ENCODE measurements at regions not wholly inside any gene's neighbourhood (a gene's known extent, or its start where the extent isn't known, plus 50 kb on each side); places are given as distances from the start of the nearest gene placed in this dataset.

DNA sequence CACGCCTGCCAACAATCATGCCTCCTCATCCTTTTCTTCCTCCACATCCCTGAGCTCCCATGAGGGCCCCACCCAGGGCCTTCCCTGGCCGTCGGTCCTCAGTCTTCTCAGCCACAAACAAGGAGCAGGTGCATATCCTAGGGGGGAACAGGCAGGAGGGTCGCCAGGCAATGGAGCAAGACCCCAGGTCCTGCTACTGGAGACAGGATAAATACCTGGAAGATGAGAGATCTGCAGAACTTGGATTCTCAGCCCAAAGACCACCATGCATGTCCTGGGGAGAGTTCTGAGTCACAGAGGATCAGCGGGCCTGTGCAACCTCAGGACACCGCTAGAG is 344.7 kb upstream of the TSHZ3 start:
- TF ChIP-seq, protein P1, sequence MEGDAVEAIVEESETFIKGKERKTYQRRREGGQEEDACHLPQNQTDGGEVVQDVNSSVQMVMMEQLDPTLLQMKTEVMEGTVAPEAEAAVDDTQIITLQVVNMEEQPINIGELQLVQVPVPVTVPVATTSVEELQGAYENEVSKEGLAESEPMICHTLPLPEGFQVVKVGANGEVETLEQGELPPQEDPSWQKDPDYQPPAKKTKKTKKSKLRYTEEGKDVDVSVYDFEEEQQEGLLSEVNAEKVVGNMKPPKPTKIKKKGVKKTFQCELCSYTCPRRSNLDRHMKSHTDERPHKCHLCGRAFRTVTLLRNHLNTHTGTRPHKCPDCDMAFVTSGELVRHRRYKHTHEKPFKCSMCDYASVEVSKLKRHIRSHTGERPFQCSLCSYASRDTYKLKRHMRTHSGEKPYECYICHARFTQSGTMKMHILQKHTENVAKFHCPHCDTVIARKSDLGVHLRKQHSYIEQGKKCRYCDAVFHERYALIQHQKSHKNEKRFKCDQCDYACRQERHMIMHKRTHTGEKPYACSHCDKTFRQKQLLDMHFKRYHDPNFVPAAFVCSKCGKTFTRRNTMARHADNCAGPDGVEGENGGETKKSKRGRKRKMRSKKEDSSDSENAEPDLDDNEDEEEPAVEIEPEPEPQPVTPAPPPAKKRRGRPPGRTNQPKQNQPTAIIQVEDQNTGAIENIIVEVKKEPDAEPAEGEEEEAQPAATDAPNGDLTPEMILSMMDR (conservative IDR thresholded peaks at IDR 0.05) = no peak
- H3K27ac ChIP-seq = no peak overlapping the region

DNA sequence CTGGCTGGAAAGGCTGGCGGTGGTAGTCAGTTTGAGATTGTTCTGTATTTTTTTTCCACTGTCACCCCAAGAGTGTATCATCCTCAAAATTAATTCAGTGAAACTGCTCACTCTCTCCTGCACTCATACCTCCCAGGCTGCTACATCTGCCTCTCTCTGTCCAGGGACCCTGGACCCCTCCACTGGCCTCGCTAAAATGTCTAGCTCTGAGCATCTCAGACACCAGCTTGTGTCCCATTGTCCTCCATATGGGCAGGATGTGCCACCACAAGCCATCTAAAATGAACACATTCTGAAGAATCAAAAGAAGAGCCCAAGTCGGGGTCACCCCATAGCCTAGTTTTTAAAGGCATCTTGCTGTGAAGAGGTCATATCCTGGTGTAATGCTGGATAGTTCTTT is 345.5 kb upstream of the TSHZ3 start:
- TF ChIP-seq, protein P1 (conservative IDR thresholded peaks at IDR 0.05) = no peak
- no peak overlapping the region for H3K27ac ChIP-seq

DNA sequence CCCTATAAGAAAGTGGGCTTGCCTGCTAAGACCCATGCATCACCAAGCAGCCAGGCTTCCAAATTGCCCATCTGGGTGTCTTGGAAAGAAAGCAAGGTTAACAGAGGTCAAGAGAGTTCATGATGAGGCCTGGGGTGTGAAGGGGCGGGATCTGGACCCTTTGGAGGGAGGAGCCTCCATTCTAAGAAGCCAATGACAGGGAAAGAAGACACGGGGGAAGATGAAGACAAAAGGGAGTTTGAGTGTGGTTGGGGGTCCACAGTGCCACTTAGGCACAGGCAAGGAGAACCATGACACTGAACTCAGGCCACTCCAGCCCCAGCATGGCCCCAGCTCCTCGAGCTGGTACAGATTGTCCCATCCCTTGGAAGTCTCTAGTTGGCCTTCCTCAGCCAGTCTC is 350.2 kb upstream of the TSHZ3 start:
- no peak overlapping the region for H3K27ac ChIP-seq
- TF ChIP-seq, protein P1 (conservative IDR thresholded peaks at IDR 0.05) = no peak

DNA sequence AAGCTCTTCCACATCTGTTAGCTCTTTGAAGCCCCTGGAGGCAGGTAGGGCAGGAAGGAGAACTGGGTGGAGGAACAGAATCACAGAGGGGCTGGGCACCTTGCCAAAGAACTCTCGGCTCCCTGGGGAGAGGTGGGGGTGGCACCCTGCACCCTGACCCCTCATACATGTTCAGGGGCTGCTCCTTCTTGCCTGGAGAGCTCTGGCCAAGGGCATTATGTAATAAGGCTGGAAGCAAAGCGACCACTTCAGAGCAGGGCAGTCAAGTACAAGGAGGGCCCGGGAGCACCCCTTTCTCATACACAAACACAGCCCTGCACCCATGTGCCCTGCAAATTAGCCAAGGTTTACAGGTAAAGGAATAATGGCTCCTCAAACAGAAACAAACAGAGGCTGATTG is 351.9 kb upstream of the TSHZ3 start:
- TF ChIP-seq, protein P1 (conservative IDR thresholded peaks at IDR 0.05) = no peak
- no peak overlapping the region for H3K27ac ChIP-seq

DNA sequence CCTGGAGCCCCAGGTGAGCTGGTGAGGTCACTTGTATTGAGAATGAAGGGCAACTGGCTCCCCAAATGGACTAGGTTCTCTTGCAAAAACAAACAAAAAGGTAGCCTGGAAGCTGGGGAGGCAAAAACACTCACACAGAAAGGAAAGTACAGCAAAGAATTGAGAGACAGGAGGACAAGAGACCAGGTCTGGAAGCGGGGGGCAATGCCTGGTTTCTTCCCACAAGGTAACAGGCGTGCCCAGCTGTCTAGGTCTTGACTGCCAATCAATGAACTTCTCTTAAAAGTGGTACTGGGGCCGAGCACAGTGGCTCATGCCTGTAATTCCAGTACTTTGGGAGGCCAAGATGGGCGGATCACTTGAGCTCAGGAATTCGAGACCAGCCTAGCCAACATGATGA is 356.4 kb upstream of the TSHZ3 start:
- H3K27ac ChIP-seq = no peak overlapping the region
- TF ChIP-seq, protein P1 (conservative IDR thresholded peaks at IDR 0.05) = no peak

DNA sequence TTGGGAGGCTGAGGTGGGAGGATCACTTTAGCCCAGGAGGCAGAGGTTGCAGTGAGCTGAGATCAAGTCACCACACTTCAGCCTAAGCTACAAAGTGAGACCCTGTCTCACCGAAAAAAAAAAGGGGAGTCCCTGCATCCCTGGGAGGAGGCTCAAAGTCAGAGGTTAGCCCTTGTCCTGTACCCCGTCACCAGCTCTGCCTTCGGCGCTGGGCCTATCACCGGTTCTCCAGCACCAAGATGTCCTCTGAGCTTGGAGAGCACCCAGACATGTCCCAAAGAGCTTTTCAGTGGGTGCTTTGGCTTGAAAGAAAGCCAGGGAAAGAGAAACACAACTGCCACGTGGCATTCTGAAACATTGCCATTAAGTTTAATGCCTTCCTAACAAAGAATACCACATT is 356.9 kb upstream of the TSHZ3 start:
- no peak overlapping the region for H3K27ac ChIP-seq
- TF ChIP-seq, protein P1 (conservative IDR thresholded peaks at IDR 0.05) = no peak

DNA sequence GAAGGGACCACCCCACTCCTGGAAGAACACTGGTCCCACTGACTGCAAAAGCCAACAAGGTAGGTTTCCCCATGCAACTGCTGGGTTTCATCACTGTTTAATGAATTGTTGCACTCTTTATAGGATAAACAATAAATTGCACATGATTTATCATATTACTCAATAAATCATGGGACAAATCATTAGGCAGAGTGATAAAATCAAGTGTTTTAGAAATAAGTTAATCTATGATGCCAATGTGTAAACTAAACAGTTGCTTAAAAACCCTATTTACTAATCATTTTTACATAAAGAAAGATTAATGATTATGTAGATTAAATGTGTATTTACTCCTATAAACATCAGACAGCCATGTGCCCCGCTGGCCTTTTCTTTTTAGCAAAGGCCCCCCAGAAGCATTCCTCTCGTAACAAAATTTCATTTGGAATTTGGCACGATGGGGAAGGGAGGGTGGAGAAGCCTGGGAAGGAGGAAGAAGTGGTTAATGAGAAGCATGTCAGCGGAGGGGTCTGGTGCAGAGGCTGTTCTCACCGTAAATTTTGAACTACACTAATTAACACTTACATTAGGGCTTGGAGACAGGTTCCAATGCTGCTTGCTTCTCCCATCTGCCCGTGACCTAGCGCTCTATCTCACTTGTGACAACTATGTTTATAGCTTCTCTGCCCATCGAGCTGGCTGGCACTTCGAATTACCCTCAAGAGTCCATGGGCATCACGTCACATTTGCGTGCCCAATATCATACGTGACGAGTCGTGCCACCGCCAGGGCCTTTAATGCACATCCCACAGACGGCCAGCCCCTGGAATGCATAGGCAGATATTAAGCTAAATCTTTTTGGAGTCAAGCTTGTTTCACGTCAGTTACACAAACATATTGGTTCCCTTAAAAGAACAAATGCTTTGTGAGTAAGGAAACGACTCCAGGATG is 357.7 kb upstream of the TSHZ3 start:
- H3K27ac ChIP-seq = no peak overlapping the region
- TF ChIP-seq, protein P1 (conservative IDR thresholded peaks at IDR 0.05) = no peak
